ENCODE measurements at regions not wholly inside any gene's neighbourhood (a gene's known extent, or its start where the extent isn't known, plus 50 kb on each side); places are given as distances from the start of the nearest gene placed in this dataset.

DNA sequence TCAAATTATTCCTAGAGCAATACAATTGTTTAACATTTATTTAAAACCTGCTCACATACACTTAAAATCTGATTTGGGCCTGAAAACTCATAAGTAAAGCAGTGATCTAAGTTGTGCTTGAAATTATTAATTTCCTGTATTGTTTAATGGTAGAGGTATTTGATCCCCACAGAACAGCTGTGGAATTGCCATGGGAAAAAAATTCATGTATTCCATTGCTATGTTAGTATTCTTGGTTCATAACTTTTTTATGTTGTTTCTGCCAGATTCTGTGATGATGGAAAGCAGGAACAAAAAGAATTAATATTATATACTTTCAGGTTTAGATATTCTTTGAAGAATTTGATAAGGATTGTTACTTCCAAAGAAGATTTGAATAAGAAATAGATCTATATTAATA, 831.5 kb upstream of the NR2F2 start:
- H3K27me3 ChIP-seq: no peaks in the 10 kb centered on the region
- H3K4me1 ChIP-seq: no peaks in the 10 kb centered on the region
- H3K36me3 ChIP-seq (replicated peaks in 1 of 2; ENCODE audit: insufficient read depth in 1 of 2, low read depth in 2 of 2): no peaks in the 10 kb centered on the region
- H3K9me3 ChIP-seq: no peaks in the 10 kb centered on the region
- ATAC-seq (no peak), DNase-seq (no peak)
- H3K27ac ChIP-seq: no peak overlapping the region
- intact Hi-C loops (cut with DNase I): no loop called here
- TF ChIP-seq POLR2A (IDR thresholded peaks at IDR 0.05): no peak
- TF ChIP-seq, protein P1, sequence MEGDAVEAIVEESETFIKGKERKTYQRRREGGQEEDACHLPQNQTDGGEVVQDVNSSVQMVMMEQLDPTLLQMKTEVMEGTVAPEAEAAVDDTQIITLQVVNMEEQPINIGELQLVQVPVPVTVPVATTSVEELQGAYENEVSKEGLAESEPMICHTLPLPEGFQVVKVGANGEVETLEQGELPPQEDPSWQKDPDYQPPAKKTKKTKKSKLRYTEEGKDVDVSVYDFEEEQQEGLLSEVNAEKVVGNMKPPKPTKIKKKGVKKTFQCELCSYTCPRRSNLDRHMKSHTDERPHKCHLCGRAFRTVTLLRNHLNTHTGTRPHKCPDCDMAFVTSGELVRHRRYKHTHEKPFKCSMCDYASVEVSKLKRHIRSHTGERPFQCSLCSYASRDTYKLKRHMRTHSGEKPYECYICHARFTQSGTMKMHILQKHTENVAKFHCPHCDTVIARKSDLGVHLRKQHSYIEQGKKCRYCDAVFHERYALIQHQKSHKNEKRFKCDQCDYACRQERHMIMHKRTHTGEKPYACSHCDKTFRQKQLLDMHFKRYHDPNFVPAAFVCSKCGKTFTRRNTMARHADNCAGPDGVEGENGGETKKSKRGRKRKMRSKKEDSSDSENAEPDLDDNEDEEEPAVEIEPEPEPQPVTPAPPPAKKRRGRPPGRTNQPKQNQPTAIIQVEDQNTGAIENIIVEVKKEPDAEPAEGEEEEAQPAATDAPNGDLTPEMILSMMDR (IDR thresholded peaks at IDR 0.05): no peak
- no peak overlapping the region for H3K4me3 ChIP-seq

DNA sequence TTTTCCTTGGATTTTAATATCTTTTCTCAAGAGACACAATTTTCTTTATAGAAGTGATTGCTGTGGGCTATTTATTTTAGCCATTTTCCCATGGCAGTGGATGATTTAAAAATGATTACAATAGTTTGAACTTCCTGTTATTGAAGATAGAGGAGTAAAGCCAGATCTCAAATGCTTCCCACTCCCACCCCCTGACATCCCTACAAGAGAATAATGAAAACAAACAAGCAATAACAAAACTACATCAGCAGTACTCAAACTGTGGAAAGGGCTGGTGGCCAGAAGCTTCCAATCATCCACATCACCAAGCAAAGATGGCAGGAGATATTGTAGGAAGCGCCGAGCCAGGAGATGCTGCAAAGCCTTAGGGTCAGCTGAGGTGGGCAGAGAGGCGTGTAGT, 831.1 kb upstream of the NR2F2 start:
- H3K9me3 ChIP-seq: no peaks in the 10 kb centered on the region
- no peak overlapping the region for H3K27ac ChIP-seq
- H3K27me3 ChIP-seq: no peaks in the 10 kb centered on the region
- no peaks in the 10 kb centered on the region for H3K4me1 ChIP-seq
- no peak for DNase-seq
- ATAC-seq: no peak
- intact Hi-C loops (cut with DNase I): no loop called here
- WGBS, 2 donors: 77 to 88% methylated on average over 3 of the region's 3 CpGs
- H3K4me3 ChIP-seq: no peak overlapping the region
- no peaks in the 10 kb centered on the region for H3K36me3 ChIP-seq (replicated peaks in 1 of 2; ENCODE audit: insufficient read depth in 1 of 2, low read depth in 2 of 2)
- no peak for TF ChIP-seq POLR2A (IDR thresholded peaks at IDR 0.05)
- TF ChIP-seq, protein P1 (IDR thresholded peaks at IDR 0.05): no peak

DNA sequence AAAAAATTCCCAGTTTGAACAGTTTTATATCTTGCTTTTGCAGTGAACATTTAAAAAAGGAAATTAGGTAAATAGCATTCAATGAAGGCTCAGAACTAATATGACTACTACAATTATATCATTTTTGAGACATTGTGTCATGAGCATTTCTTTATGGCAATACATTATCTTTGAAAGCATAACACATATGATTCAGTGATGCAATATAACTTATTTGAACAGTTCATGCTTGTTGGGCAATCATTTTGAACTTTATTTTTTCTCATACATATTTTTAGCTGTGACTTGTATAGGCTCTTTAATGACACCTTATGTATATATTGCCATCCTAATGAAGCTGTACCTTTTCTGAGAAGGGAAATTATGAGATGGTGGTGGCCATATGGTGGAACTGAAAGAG, 828.6 kb upstream of the NR2F2 start:
- ATAC-seq (no peak), DNase-seq (no peak)
- Histone ChIP-seq H3K4me1 (no peaks in the 10 kb centered on the region), H3K4me3 (no peak overlapping the region), H3K9me3 (no peaks in the 10 kb centered on the region), H3K36me3 (replicated peaks in 1 of 2; ENCODE audit: insufficient read depth in 1 of 2, low read depth in 2 of 2) (no peaks in the 10 kb centered on the region), H3K27ac (no peak overlapping the region), H3K27me3 (no peaks in the 10 kb centered on the region)
- no peak for TF ChIP-seq POLR2A (IDR thresholded peaks at IDR 0.05)
- TF ChIP-seq, protein P1 (IDR thresholded peaks at IDR 0.05): no peak
- intact Hi-C loops (cut with DNase I): no loop called here

DNA sequence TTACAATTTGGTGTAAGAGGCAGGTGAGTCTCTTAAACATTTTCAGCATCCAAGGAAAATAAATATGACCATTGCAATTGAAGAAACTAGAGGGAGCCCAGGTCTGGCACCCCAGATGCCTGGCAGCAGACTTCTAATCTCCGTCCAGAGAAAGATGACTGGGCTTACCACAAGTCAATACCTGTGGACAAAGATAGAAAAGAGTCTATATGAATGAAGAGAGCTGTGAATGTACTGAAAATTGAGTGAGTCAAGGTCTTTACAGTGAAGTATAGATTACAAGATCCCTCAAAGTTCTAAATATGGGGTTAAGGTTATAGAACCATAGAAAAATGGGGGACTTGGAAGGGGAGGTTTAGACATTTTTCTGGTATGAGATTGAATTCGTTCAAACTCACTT, 827.4 kb upstream of the NR2F2 start:
- TF ChIP-seq, protein P1 (IDR thresholded peaks at IDR 0.05): no peak
- no peak for TF ChIP-seq POLR2A (IDR thresholded peaks at IDR 0.05)
- intact Hi-C loops (cut with DNase I): no loop called here
- WGBS, 2 donors: 40 to 55% methylated on average over 2 of the region's 2 CpGs
- ATAC-seq (no peak), DNase-seq (no peak)
- Histone ChIP-seq H3K4me1 (no peaks in the 10 kb centered on the region), H3K27me3 (no peaks in the 10 kb centered on the region), H3K4me3 (no peak overlapping the region), H3K9me3 (no peaks in the 10 kb centered on the region), H3K36me3 (replicated peaks in 1 of 2; ENCODE audit: insufficient read depth in 1 of 2, low read depth in 2 of 2) (no peaks in the 10 kb centered on the region), H3K27ac (no peak overlapping the region)

DNA sequence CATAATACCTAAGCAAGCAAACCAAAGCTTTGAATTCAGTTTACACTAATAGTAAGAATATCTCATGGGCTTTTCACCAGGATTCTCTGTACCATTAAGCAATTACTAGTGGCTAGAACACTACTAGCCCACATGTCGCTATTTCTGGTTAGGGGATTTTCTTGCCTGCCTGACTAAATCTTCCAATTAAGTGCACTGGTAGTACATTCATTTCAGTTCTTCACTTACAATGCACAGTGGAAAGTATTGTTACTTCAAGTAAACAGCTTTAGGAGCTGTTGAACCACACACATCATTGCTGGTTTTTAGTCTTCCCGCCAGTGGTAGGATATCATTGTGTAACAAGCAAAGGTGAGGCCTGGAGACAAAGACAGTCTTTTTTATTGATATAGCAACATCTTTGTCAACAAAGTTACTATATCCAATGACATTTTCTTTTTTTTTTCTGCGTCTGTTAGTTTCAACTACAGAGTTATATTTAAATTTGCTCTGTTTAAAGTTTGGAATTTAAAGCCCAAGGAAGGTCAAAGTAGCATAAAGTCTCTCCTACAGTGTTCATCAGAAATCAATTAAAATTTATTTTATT, 826.8 kb upstream of the NR2F2 start:
- DNase-seq (no peak), ATAC-seq (no peak)
- H3K36me3 ChIP-seq (replicated peaks in 1 of 2; ENCODE audit: insufficient read depth in 1 of 2, low read depth in 2 of 2): no peaks in the 10 kb centered on the region
- H3K9me3 ChIP-seq: no peaks in the 10 kb centered on the region
- no peak overlapping the region for H3K27ac ChIP-seq
- intact Hi-C loops (cut with DNase I): no loop called here
- no peak for TF ChIP-seq POLR2A (IDR thresholded peaks at IDR 0.05)
- TF ChIP-seq, protein P1 (IDR thresholded peaks at IDR 0.05): no peak
- 75 to 90% methylated on average over 3 of the region's 3 CpGs for WGBS, 2 donors
- no peaks in the 10 kb centered on the region for H3K4me1 ChIP-seq
- no peak overlapping the region for H3K4me3 ChIP-seq
- no peaks in the 10 kb centered on the region for H3K27me3 ChIP-seq

Measured in body of pancreas (tissue), 4 donors.